Nephron progenitor cell (in vitro differentiated cells): ENCODE measurements at regions not wholly inside any gene's neighbourhood (a gene's known extent, or its start where the extent isn't known, plus 50 kb on each side); places are given as distances from the start of the nearest gene placed in this dataset.

Source experiments
- DNase-seq: peaks from one replicate; pipeline ENCODE4 v3.0.0; 2021
- H3K27ac Mint-ChIP-seq: 2 replicates; pipeline ENCODE4 v1.8.0; 2021; ENCODE audit warnings: mild to moderate bottlenecking, moderate library complexity, mixed read lengths
- H3K27me3 Mint-ChIP-seq: 2 replicates; pipeline ENCODE4 v1.8.0; 2021; ENCODE audit warnings: mild to moderate bottlenecking, low read depth, mixed read lengths; ENCODE audit not compliant: poor library complexity
- H3K36me3 Mint-ChIP-seq: 2 replicates; pipeline ENCODE4 v1.8.0; 2021; ENCODE audit warnings: low read depth, mixed read lengths
- H3K4me1 Mint-ChIP-seq: 2 replicates; pipeline ENCODE4 v1.8.0; 2021; ENCODE audit warnings: mixed read lengths
- H3K4me3 Mint-ChIP-seq: 2 replicates; pipeline ENCODE4 v1.8.0; 2021; ENCODE audit warnings: mild to moderate bottlenecking, moderate library complexity, mixed read lengths
- H3K9me3 Mint-ChIP-seq: 2 replicates; pipeline ENCODE4 v1.8.0; 2021; ENCODE audit warnings: mild to moderate bottlenecking, moderate library complexity, mixed read lengths
- TF ChIP-seq, protein P1 (sequence below): fragments of 200-600 bp; sonication (generic); IDR thresholded peaks from 2 replicates; pipeline ENCODE4 v1.5.0; 2021; ENCODE audit warnings: antibody characterized with exemption

DNA sequence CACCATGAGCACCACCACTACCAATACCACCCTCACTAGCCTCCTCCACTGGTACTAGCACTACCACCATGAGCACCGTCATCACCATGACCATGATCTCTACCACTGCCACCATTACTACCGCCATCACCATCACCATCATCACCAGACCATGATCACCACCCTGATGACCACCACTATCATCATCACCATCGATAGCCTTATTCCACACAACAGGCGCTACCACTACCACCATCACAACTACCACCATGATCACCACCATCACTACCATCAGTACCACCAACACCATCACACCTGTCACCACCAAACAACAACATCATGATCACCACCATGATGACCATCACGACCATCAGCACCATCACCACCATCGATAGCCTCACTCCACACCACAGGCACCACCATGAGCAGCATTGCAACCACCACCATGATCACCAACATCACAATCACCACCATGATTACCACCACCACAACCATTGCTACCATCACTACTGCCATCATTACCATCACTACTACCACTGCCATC lies 56.6 kb upstream of the CASZ1 start:
- Mint-ChIP-seq H3K9me3 (peaks cover 10% of the 10 kb centered on the region), H3K4me3 (no peak overlapping the region), H3K36me3 (peaks cover 6% of the 10 kb centered on the region), H3K27ac (no peak overlapping the region), H3K27me3 (peaks cover 15% of the 10 kb centered on the region), H3K4me1 (peaks cover 13% of the 10 kb centered on the region)
- no peak for DNase-seq
- TF ChIP-seq, protein P1, sequence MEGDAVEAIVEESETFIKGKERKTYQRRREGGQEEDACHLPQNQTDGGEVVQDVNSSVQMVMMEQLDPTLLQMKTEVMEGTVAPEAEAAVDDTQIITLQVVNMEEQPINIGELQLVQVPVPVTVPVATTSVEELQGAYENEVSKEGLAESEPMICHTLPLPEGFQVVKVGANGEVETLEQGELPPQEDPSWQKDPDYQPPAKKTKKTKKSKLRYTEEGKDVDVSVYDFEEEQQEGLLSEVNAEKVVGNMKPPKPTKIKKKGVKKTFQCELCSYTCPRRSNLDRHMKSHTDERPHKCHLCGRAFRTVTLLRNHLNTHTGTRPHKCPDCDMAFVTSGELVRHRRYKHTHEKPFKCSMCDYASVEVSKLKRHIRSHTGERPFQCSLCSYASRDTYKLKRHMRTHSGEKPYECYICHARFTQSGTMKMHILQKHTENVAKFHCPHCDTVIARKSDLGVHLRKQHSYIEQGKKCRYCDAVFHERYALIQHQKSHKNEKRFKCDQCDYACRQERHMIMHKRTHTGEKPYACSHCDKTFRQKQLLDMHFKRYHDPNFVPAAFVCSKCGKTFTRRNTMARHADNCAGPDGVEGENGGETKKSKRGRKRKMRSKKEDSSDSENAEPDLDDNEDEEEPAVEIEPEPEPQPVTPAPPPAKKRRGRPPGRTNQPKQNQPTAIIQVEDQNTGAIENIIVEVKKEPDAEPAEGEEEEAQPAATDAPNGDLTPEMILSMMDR, result no peak

DNA sequence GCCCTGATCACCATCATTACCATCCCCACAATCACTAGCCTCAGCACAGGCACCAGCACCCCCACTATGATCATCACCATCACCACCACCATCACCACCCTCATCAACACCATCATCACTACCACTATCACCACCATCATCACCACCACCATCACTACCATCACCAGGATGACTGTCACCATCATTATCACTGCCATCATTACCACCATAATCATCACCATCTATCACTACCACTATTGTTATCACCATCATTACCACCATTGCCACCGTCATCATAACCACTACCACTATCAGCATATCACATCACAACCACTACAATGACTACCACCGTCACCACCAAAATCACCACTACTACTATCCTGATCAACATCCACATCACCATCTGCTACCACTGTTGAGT lies 57.3 kb upstream of the CASZ1 start:
- no peak overlapping the region for H3K27ac Mint-ChIP-seq
- peaks cover 10% of the 10 kb centered on the region for H3K9me3 Mint-ChIP-seq
- peaks cover 6% of the 10 kb centered on the region for H3K36me3 Mint-ChIP-seq
- DNase-seq, result no peak
- peaks cover 16% of the 10 kb centered on the region for H3K27me3 Mint-ChIP-seq
- H3K4me3 Mint-ChIP-seq, result no peak overlapping the region
- TF ChIP-seq, protein P1, result no peak
- peaks cover 13% of the 10 kb centered on the region for H3K4me1 Mint-ChIP-seq

DNA sequence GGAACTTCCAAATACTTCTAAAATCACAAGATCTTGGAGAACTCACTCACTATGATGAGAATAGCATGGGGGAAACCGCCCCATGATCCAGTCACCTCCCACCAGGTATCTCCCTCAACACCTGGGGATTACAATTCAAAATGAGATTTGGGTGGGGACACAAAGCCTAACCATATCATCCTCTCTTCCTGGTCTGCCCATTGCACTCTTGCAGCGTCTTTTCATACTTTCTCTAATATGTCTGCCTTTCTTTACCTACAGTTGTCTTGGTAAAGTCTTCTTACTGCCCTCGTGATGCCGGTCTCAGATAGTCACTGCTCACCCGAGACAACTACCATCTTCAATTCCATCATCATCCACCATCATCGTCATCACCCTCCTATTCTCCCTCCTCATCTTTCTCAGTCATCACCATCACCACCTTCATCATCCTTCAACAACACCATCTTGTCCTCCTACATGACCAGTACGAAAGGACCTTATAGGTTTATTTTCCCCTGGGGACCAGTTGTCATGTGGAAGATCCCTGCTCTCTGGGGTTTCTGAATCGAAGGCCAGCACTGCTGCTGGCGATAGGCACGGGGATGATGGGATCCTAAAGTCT lies 58.5 kb upstream of the CASZ1 start:
- peaks cover 6% of the 10 kb centered on the region for H3K36me3 Mint-ChIP-seq
- DNase-seq, result no peak
- TF ChIP-seq, protein P1, result no peak
- H3K27me3 Mint-ChIP-seq, result peaks cover 23% of the 10 kb centered on the region
- H3K4me1 Mint-ChIP-seq, result peaks cover 13% of the 10 kb centered on the region
- peaks cover 10% of the 10 kb centered on the region for H3K9me3 Mint-ChIP-seq
- no peak overlapping the region for H3K4me3 Mint-ChIP-seq
- no peak overlapping the region for H3K27ac Mint-ChIP-seq

DNA sequence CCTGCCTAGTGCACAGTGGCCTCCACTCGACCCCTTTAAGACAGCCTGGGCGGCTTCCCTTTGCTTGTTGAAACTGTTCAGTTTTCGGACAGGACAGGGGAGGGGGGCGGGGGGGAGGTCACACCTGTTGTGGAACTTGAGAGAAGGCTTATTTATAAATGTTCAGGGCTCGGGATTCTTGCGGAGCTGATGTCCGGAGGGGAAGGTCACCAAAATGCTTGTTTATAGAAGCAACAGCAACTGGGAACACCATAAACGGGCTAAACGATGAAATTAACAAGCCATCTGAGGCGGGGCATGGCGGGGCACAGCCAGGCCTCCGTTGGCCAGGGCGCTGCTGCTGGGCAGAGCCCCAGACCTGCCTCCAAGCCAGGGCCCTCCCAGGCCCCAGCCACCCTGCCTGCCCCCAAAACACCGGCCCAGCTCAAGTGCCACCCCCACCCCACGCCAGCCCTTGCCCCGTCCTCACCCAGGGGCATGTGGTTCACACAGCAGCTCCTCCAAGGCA lies 59.8 kb upstream of the CASZ1 start:
- peaks cover 10% of the 10 kb centered on the region for H3K9me3 Mint-ChIP-seq
- no peak overlapping the region for H3K4me3 Mint-ChIP-seq
- peaks cover 35% of the 10 kb centered on the region for H3K27me3 Mint-ChIP-seq
- no peak overlapping the region for H3K27ac Mint-ChIP-seq
- DNase-seq, result no peak
- H3K36me3 Mint-ChIP-seq, result peaks cover 6% of the 10 kb centered on the region
- H3K4me1 Mint-ChIP-seq, result peaks cover 18% of the 10 kb centered on the region
- TF ChIP-seq, protein P1, result no peak

DNA sequence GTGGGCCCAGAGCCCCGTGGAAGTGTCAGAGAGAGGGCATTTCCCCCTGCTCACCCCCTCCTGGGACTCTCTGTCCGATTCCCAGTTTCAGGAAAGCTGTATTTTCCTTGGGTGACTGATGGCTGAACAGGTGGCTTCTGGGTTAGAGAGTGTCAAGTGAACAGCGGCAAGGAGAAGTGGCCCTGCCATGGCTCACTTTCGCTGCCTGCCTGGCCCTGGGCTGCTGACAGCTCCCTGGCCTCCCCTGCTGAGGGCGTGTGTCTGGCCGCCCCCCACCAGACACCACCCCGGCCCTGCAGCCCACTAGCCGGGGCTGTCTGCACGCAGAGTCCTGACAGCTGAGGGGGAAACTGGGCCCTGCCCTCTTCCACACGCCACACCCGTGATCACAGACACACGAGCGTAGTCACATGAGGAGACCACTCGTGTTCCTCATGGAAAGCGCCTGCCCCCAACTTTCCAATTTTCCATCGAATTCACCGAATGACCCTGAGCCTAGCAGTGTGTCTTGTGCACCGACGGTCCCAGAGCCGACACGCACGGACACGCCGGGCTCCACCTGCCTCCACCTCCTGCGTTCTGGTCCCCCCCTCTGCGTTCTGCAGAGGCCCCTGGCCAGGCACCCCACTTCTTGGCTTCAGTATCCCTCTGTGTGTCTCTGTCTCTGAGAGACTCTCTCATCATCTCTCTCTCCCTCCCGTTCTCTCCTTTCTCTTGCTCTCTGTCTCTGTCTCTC lies 60.6 kb upstream of the CASZ1 start:
- H3K4me1 Mint-ChIP-seq, result peaks cover 20% of the 10 kb centered on the region
- H3K4me3 Mint-ChIP-seq, result no peak overlapping the region
- H3K27me3 Mint-ChIP-seq, result peaks cover 39% of the 10 kb centered on the region
- H3K36me3 Mint-ChIP-seq, result peaks cover 6% of the 10 kb centered on the region
- DNase-seq, result no peak
- no peak overlapping the region for H3K27ac Mint-ChIP-seq
- H3K9me3 Mint-ChIP-seq, result peaks cover 10% of the 10 kb centered on the region
- TF ChIP-seq, protein P1, result no peak
